GM18511 (cell line): ENCODE measurements at regions not wholly inside any gene's neighbourhood (a gene's known extent, or its start where the extent isn't known, plus 50 kb on each side); places are given as distances from the start of the nearest gene placed in this dataset.

Source experiments
- ATAC-seq: cut with Tn5 transposase; IDR thresholded peaks from one replicate; pipeline ENCODE4 v1.9.1; 2021; ENCODE audit warnings: mild to moderate bottlenecking, moderate library complexity; ENCODE audit not compliant: unreplicated experiment

- ATAC-seq: no peak
Measured at GRCh38 chr2:129759472-129760010, 219.9 kb upstream of the RAB6C start.

GRCh38 chr2:129760669-129761068, 218.8 kb upstream of the RAB6C start:
- ATAC-seq: no peak

GRCh38 chr2:129761569-129762021, 217.9 kb upstream of the RAB6C start:
- no peak for ATAC-seq

GRCh38 chr2:129762386-129763189, 216.9 kb upstream of the RAB6C start:
- no peak for ATAC-seq

- no peak for ATAC-seq
Measured at GRCh38 chr2:129763190-129763846, 216.1 kb upstream of the RAB6C start.

- ATAC-seq: no peak
Measured at GRCh38 chr2:129763966-129764365, 215.5 kb upstream of the RAB6C start.

- no peak for ATAC-seq
Measured at GRCh38 chr2:129764376-129765325, 214.8 kb upstream of the RAB6C start.

GRCh38 chr2:129765326-129765677, 214.2 kb upstream of the RAB6C start:
- ATAC-seq: no peak

- no peak for ATAC-seq
Measured at GRCh38 chr2:129765678-129766351, 213.7 kb upstream of the RAB6C start.

- no peak for ATAC-seq
Measured at GRCh38 chr2:129766374-129766993, 213.0 kb upstream of the RAB6C start.

- no peak for ATAC-seq
Measured at GRCh38 chr2:129767346-129768035, 212.0 kb upstream of the RAB6C start.

- ATAC-seq: no peak
Measured at GRCh38 chr2:129768036-129768386, 211.5 kb upstream of the RAB6C start.

GRCh38 chr2:129768485-129769184, 210.8 kb upstream of the RAB6C start:
- ATAC-seq: no peak

- ATAC-seq: no peak
Measured at GRCh38 chr2:129769185-129769991, 210.1 kb upstream of the RAB6C start.

- ATAC-seq: no peak
Measured at GRCh38 chr2:129771418-129772189, 207.9 kb upstream of the RAB6C start.

- ATAC-seq: no peak
Measured at GRCh38 chr2:129772190-129772579, 207.3 kb upstream of the RAB6C start.

GRCh38 chr2:129775952-129776653, 203.4 kb upstream of the RAB6C start:
- no peak for ATAC-seq
